GM21619 (cell line): ENCODE measurements at regions not wholly inside any gene's neighbourhood (a gene's known extent, or its start where the extent isn't known, plus 50 kb on each side); places are given as distances from the start of the nearest gene placed in this dataset.

ENCODE experiments used
- ATAC-seq: cut with Tn5 transposase; IDR thresholded peaks from one replicate; pipeline ENCODE4 v1.9.1; 2021; ENCODE audit not compliant: unreplicated experiment

- no peak for ATAC-seq
These were observed 218.3 kb upstream of the CFAP20DC start for GRCh38 chr3:59268170-59268569.

- no peak for ATAC-seq
These were observed 217.2 kb upstream of the CFAP20DC start for GRCh38 chr3:59267021-59267420.

GRCh38 chr3:59266551-59266950, 216.7 kb upstream of the CFAP20DC start:
- ATAC-seq, result no peak

GRCh38 chr3:59265566-59265965, 215.7 kb upstream of the CFAP20DC start:
- no peak for ATAC-seq

GRCh38 chr3:59264366-59264765, 214.5 kb upstream of the CFAP20DC start:
- no peak for ATAC-seq

GRCh38 chr3:59263152-59263551, 213.3 kb upstream of the CFAP20DC start:
- no peak for ATAC-seq

GRCh38 chr3:59262076-59262498, 212.3 kb upstream of the CFAP20DC start:
- ATAC-seq, result peak; percentile 89

GRCh38 chr3:59261009-59261408, 211.2 kb upstream of the CFAP20DC start:
- ATAC-seq, result no peak

GRCh38 chr3:59258550-59259260, 208.9 kb upstream of the CFAP20DC start:
- no peak for ATAC-seq

- ATAC-seq, result no peak
These were observed 207.7 kb upstream of the CFAP20DC start for GRCh38 chr3:59257506-59257905.

GRCh38 chr3:59256230-59256629, 206.4 kb upstream of the CFAP20DC start:
- ATAC-seq, result no peak

- no peak for ATAC-seq
These were observed 205.2 kb upstream of the CFAP20DC start for GRCh38 chr3:59254976-59255375.

GRCh38 chr3:59254433-59254832, 204.6 kb upstream of the CFAP20DC start:
- ATAC-seq, result no peak

GRCh38 chr3:59253523-59253922, 203.7 kb upstream of the CFAP20DC start:
- no peak for ATAC-seq

GRCh38 chr3:59251869-59252268, 202.0 kb upstream of the CFAP20DC start:
- ATAC-seq, result no peak

- no peak for ATAC-seq
These were observed 200.8 kb upstream of the CFAP20DC start for GRCh38 chr3:59250600-59250999.

GRCh38 chr3:59249698-59250361, 200.0 kb upstream of the CFAP20DC start:
- ATAC-seq, result no peak

- ATAC-seq, result no peak
These were observed 199.2 kb upstream of the CFAP20DC start for GRCh38 chr3:59249004-59249403.

- ATAC-seq, result no peak
These were observed 197.6 kb upstream of the CFAP20DC start for GRCh38 chr3:59247402-59247841.

- no peak for ATAC-seq
These were observed 197.0 kb upstream of the CFAP20DC start for GRCh38 chr3:59246719-59247401.

- ATAC-seq, result no peak
These were observed 196.2 kb upstream of the CFAP20DC start for GRCh38 chr3:59245859-59246501.
